Suppressor macrophage (primary cell): ENCODE measurements at regions not wholly inside any gene's neighbourhood (a gene's known extent, or its start where the extent isn't known, plus 50 kb on each side); places are given as distances from the start of the nearest gene placed in this dataset.

Experiments
- DNase-seq, 4 experiments: peaks; one replicate each; pipeline ENCODE4 v3.0.0-alpha.2; 2020 to 2022

GRCh38 chr7:115883629-115884028 is 146.9 kb downstream of the TFEC start:
- DNase-seq = no peak

- no peak for DNase-seq
These were observed 149.1 kb downstream of the TFEC start for GRCh38 chr7:115881476-115881875.

GRCh38 chr7:115879171-115879570 is 151.4 kb downstream of the TFEC start:
- DNase-seq = no peak

GRCh38 chr7:115869801-115870200 is 160.8 kb downstream of the TFEC start:
- no peak for DNase-seq

- no peak for DNase-seq
These were observed 161.4 kb downstream of the TFEC start for GRCh38 chr7:115869190-115869589.

GRCh38 chr7:115868369-115868768 is 162.2 kb downstream of the TFEC start:
- no peak for DNase-seq

- DNase-seq = peak in 3 of 4 experiments; percentile 10 to 40 (median 25)
These were observed 166.5 kb downstream of the TFEC start for GRCh38 chr7:115864082-115864481.

- DNase-seq = peak; percentile 22 to 67 (median 49)
These were observed 179.3 kb downstream of the TFEC start for GRCh38 chr7:115851291-115851690.

- no peak for DNase-seq
These were observed 179.8 kb downstream of the TFEC start for GRCh38 chr7:115850774-115851173.

- no peak for DNase-seq
These were observed 185.7 kb downstream of the TFEC start for GRCh38 chr7:115844857-115845256.

GRCh38 chr7:115840702-115841101 is 189.9 kb downstream of the TFEC start:
- no peak for DNase-seq

- no peak for DNase-seq
These were observed 191.7 kb downstream of the TFEC start for GRCh38 chr7:115838829-115839228.

GRCh38 chr7:115831371-115831770 is 199.2 kb downstream of the TFEC start:
- peak in 3 of 4 experiments; percentile 35 to 54 (median 52) for DNase-seq

- DNase-seq = no peak
These were observed 203.1 kb downstream of the TFEC start for GRCh38 chr7:115827305-115828045.

- no peak for DNase-seq
These were observed 205.0 kb downstream of the TFEC start for GRCh38 chr7:115825456-115826115.

GRCh38 chr7:115822801-115823200 is 207.8 kb downstream of the TFEC start:
- DNase-seq = no peak

- DNase-seq = no peak
These were observed 208.2 kb downstream of the TFEC start for GRCh38 chr7:115822380-115822779.

- DNase-seq = no peak
These were observed 214.1 kb downstream of the TFEC start for GRCh38 chr7:115816318-115816974.

GRCh38 chr7:115812794-115813193 is 217.8 kb downstream of the TFEC start:
- no peak for DNase-seq

- no peak for DNase-seq
These were observed 225.1 kb downstream of the TFEC start for GRCh38 chr7:115805458-115805857.

- no peak for DNase-seq
These were observed 228.1 kb downstream of the TFEC start for GRCh38 chr7:115802415-115802814.

GRCh38 chr7:115799430-115799829 is 231.1 kb downstream of the TFEC start:
- no peak for DNase-seq

GRCh38 chr7:115793958-115794702 is 236.4 kb downstream of the TFEC start:
- no peak for DNase-seq
